Colonic mucosa (tissue), 4 donors: ENCODE measurements at regions not wholly inside any gene's neighbourhood (a gene's known extent, or its start where the extent isn't known, plus 50 kb on each side); places are given as distances from the start of the nearest gene placed in this dataset.
A peak's percentile ranks its signal among the peaks of the same experiment; 100 is the strongest.

Source experiments
- DNase-seq: peaks from one replicate; pipeline ENCODE4 v3.0.0-alpha.2; 2020
- H3K27ac ChIP-seq: fragments of 200-600 bp; one replicate; pipeline ENCODE4 v1.8.0; 2021
- H3K27me3 ChIP-seq: fragments of 200-600 bp; one replicate; pipeline ENCODE4 v1.8.0; 2021
- H3K36me3 ChIP-seq: fragments of 200-600 bp; one replicate; pipeline ENCODE4 v1.8.0; 2021
- H3K4me1 ChIP-seq: fragments of 200-600 bp; one replicate; pipeline ENCODE4 v1.8.0; 2021; ENCODE audit warnings: mild to moderate bottlenecking
- H3K4me3 ChIP-seq: fragments of 200-600 bp; one replicate; pipeline ENCODE4 v1.8.0; 2021
- H3K9ac ChIP-seq, 2 donors: one replicate each; pipeline ENCODE4 v1.7.0; 2013; ENCODE audit warnings: control low read depth in 2 of 2, low read depth in 2 of 2, low read length in 2 of 2
- H3K9me3 ChIP-seq: fragments of 200-600 bp; one replicate; pipeline ENCODE4 v1.8.0; 2021
- CTCF ChIP-seq: fragments of 200-600 bp; IDR thresholded peaks from one replicate; pipeline ENCODE4 v1.8.0; 2022; ENCODE audit warnings: antibody characterized with exemption, mild to moderate bottlenecking
- intact Hi-C: fragments of 100-400 bp; cut with DNase I; formaldehyde crosslinking; loops from one replicate; pipeline ENCODE4 v1.14.1; 2022
- donor health status: healthy.
- donor health status: DM: no; HTN: no; CAD: no.
- donor health status: DM: no; HTN: no; CAD: no.

- H3K27ac ChIP-seq, result no peak overlapping the region
- no peaks in the 10 kb centered on the region for H3K27me3 ChIP-seq
- TF ChIP-seq CTCF, result no peak
- peak; percentile 26 for DNase-seq
- intact Hi-C loops, result loop anchor here (10.0 kb wide), 1 partner anchor 99 kb away; no protein-coding TSS in a partner anchor
- no peaks in the 10 kb centered on the region for H3K9me3 ChIP-seq
- H3K4me3 ChIP-seq, result no peak overlapping the region
- no peak overlapping the region for H3K9ac ChIP-seq
- no peaks in the 10 kb centered on the region for H3K4me1 ChIP-seq
- no peaks in the 10 kb centered on the region for H3K36me3 ChIP-seq
Measured at GRCh38 chr2:66683599-66683998, 248.7 kb downstream of the MEIS1 start.

GRCh38 chr2:66684289-66684688 is 249.4 kb downstream of the MEIS1 start:
- Histone ChIP-seq H3K27ac (no peak overlapping the region), H3K9ac (no peak overlapping the region), H3K36me3 (no peaks in the 10 kb centered on the region), H3K4me1 (no peaks in the 10 kb centered on the region), H3K9me3 (no peaks in the 10 kb centered on the region), H3K27me3 (no peaks in the 10 kb centered on the region), H3K4me3 (no peak overlapping the region)
- intact Hi-C loops, result loop anchor here (10.0 kb wide), 1 partner anchor 99 kb away; no protein-coding TSS in a partner anchor
- DNase-seq, result no peak
- no peak for TF ChIP-seq CTCF

- TF ChIP-seq CTCF, result no peak
- Histone ChIP-seq H3K36me3 (no peaks in the 10 kb centered on the region), H3K27me3 (no peaks in the 10 kb centered on the region), H3K4me3 (no peak overlapping the region), H3K9me3 (no peaks in the 10 kb centered on the region), H3K9ac (no peak overlapping the region), H3K27ac (no peak overlapping the region), H3K4me1 (no peaks in the 10 kb centered on the region)
- intact Hi-C loops, result loop anchor here (10.0 kb wide), 1 partner anchor 102 kb away; no protein-coding TSS in a partner anchor
- DNase-seq, result no peak
Measured at GRCh38 chr2:66686755-66687154, 251.8 kb downstream of the MEIS1 start.

GRCh38 chr2:66688951-66689350 is 254.0 kb downstream of the MEIS1 start:
- Histone ChIP-seq H3K36me3 (no peaks in the 10 kb centered on the region), H3K9me3 (no peaks in the 10 kb centered on the region), H3K4me3 (no peak overlapping the region), H3K9ac (no peak overlapping the region), H3K4me1 (no peaks in the 10 kb centered on the region), H3K27ac (no peak overlapping the region), H3K27me3 (no peaks in the 10 kb centered on the region)
- DNase-seq, result no peak
- TF ChIP-seq CTCF, result no peak
- intact Hi-C loops, result loop anchor here (10.0 kb wide), 1 partner anchor 104 kb away; no protein-coding TSS in a partner anchor

- Histone ChIP-seq H3K27me3 (no peaks in the 10 kb centered on the region), H3K9ac (no peak overlapping the region), H3K4me3 (no peak overlapping the region), H3K9me3 (no peaks in the 10 kb centered on the region), H3K4me1 (no peaks in the 10 kb centered on the region), H3K27ac (no peak overlapping the region), H3K36me3 (no peaks in the 10 kb centered on the region)
- intact Hi-C loops, result loop anchor here (10.0 kb wide), 2 partner anchors 105 to 255 kb away; partner anchors contain the start of gene MEIS1
- DNase-seq, result no peak
- no peak for TF ChIP-seq CTCF
Measured at GRCh38 chr2:66689456-66690051, 254.6 kb downstream of the MEIS1 start.
